Fibroblast of the aortic adventitia (primary cell): ENCODE measurements at regions not wholly inside any gene's neighbourhood (a gene's known extent, or its start where the extent isn't known, plus 50 kb on each side); places are given as distances from the start of the nearest gene placed in this dataset.
"Not testable (repeated sequence)": the region's sequence is repeated elsewhere in the genome, so short reads cannot be mapped to it uniquely, and the experiment has no call there.

ENCODE experiments used
- DNase-seq: peaks from one replicate; pipeline ENCODE4 v3.0.0-alpha.2; 2010; ENCODE audit warnings: low read depth
- H3K4me3 ChIP-seq: 2 replicates; pipeline ENCODE4 v1.5.1; 2011; ENCODE audit warnings: low read depth, mild to moderate bottlenecking, control low read depth, low read length, moderate library complexity
- TF ChIP-seq, protein P1 (sequence below): IDR thresholded peaks from 2 replicates; pipeline ENCODE4 v1.5.1; 2011; ENCODE audit warnings: mild to moderate bottlenecking, low read length, control low read depth, inconsistent platforms; ENCODE audit not compliant: insufficient read depth

- DNase-seq = peak; percentile 75
- TF ChIP-seq, protein P1, sequence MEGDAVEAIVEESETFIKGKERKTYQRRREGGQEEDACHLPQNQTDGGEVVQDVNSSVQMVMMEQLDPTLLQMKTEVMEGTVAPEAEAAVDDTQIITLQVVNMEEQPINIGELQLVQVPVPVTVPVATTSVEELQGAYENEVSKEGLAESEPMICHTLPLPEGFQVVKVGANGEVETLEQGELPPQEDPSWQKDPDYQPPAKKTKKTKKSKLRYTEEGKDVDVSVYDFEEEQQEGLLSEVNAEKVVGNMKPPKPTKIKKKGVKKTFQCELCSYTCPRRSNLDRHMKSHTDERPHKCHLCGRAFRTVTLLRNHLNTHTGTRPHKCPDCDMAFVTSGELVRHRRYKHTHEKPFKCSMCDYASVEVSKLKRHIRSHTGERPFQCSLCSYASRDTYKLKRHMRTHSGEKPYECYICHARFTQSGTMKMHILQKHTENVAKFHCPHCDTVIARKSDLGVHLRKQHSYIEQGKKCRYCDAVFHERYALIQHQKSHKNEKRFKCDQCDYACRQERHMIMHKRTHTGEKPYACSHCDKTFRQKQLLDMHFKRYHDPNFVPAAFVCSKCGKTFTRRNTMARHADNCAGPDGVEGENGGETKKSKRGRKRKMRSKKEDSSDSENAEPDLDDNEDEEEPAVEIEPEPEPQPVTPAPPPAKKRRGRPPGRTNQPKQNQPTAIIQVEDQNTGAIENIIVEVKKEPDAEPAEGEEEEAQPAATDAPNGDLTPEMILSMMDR = no peak
- no peak overlapping the region for H3K4me3 ChIP-seq
These were observed 303.1 kb upstream of the NPSR1 start for GRCh38 chr7:34354899-34355298.

- no peak for DNase-seq
- TF ChIP-seq, protein P1 = no peak
These were observed 300.9 kb upstream of the NPSR1 start for GRCh38 chr7:34357068-34357467.

GRCh38 chr7:34357946-34358345, 300.1 kb upstream of the NPSR1 start:
- no peak overlapping the region for H3K4me3 ChIP-seq
- DNase-seq = no peak
- TF ChIP-seq, protein P1 = no peak

More at GRCh38 chr7:34357068-34357467, 300.9 kb upstream of the NPSR1 start:
- H3K4me3 ChIP-seq = no peak overlapping the region

DNA sequence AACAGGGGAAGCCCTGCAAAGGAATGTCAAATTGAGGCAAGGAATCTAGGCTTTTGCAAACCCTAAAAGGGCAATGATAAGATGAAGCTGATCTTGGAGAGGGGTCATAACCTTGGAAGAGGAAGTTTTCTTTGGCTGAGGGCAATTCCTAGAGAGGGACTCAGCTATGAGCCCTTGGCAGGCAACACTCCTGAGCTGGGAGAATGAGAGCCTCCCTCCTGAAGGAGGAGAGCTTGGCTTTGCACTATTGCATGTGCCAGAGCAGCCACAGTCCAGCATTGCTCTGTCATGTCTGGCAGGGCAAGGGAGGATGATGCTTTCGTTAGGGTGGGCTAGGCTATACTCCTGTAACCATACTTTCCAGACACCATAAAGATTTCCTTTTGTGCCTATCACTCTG, 299.4 kb upstream of the NPSR1 start:
- H3K4me3 ChIP-seq = not testable (repeated sequence)
- peak; percentile 45 for DNase-seq

GRCh38 chr7:34361663-34362250, 296.3 kb upstream of the NPSR1 start:
- H3K4me3 ChIP-seq = no peak overlapping the region
- TF ChIP-seq, protein P1 = no peak
- no peak for DNase-seq

- DNase-seq = no peak
- no peak overlapping the region for H3K4me3 ChIP-seq
- TF ChIP-seq, protein P1 = no peak
These were observed 295.4 kb upstream of the NPSR1 start for GRCh38 chr7:34362621-34363020.

GRCh38 chr7:34364130-34364529, 293.9 kb upstream of the NPSR1 start:
- no peak for DNase-seq
- TF ChIP-seq, protein P1 = no peak
- no peak overlapping the region for H3K4me3 ChIP-seq
